ENCODE measurements at regions not wholly inside any gene's neighbourhood (a gene's known extent, or its start where the extent isn't known, plus 50 kb on each side); places are given as distances from the start of the nearest gene placed in this dataset.

GRCh38 chr10:108956149-108956548 lies 967.2 kb downstream of the XPNPEP1 start:
- TF ChIP-seq CTCF (IDR thresholded peaks at IDR 0.05; ENCODE audit: poor library complexity, severe bottlenecking), result no peak
- no peak for TF ChIP-seq EZH2 (IDR thresholded peaks at IDR 0.05; ENCODE audit: borderline replicate concordance, insufficient read depth, low read length, poor library complexity, severe bottlenecking)
- TF ChIP-seq POLR2AphosphoS5 (IDR thresholded peaks at IDR 0.05), result no peak
- no peak for TF ChIP-seq REST (IDR thresholded peaks at IDR 0.05; ENCODE audit: borderline replicate concordance)
- TF ChIP-seq RAD21 (conservative IDR thresholded peaks at IDR 0.05), result no peak
- TF ChIP-seq SMC3 (conservative IDR thresholded peaks at IDR 0.05; ENCODE audit: poor library complexity), result no peak
- no peak for TF ChIP-seq TAF1 (IDR thresholded peaks at IDR 0.05; ENCODE audit: low read depth)
- TF ChIP-seq EP300 (conservative IDR thresholded peaks at IDR 0.05; ENCODE audit: poor library complexity, severe bottlenecking), result no peak
